ENCODE measurements at regions not wholly inside any gene's neighbourhood (a gene's known extent, or its start where the extent isn't known, plus 50 kb on each side); places are given as distances from the start of the nearest gene placed in this dataset.

- TF ChIP-seq POLR2A (IDR thresholded peaks at IDR 0.05) (no peak), POLR2AphosphoS5 (IDR thresholded peaks at IDR 0.05) (no peak), EP300 (IDR thresholded peaks at IDR 0.05) (no peak)
Observed at GRCh38 chr4:3830774-3831528, 64.8 kb downstream of the ADRA2C start.

Data from stomach (tissue), 4 donors.